ENCODE measurements at regions not wholly inside any gene's neighbourhood (a gene's known extent, or its start where the extent isn't known, plus 50 kb on each side); places are given as distances from the start of the nearest gene placed in this dataset.

GRCh38 chr11:23413057-23413456 is 552.8 kb upstream of the CCDC179 start:
- H3K4me1 ChIP-seq (ENCODE audit: insufficient read depth, low read length, poor library complexity, severe bottlenecking): no peaks in the 10 kb centered on the region
- H3K27ac ChIP-seq (ENCODE audit: low read depth, low read length, poor library complexity, severe bottlenecking): no peak overlapping the region
- no peak for DNase-seq (ENCODE audit: low spot score)
- ChIA-PET CTCF (no interaction called here), POLR2A (ENCODE audit: low non-redundant PET) (no interaction called here)
- H3K27me3 ChIP-seq (replicated peaks; ENCODE audit: insufficient read depth, low read depth, low read length, poor library complexity): no peaks in the 10 kb centered on the region
- intact Hi-C loops (cut with micrococcal nuclease; ENCODE audit: unreplicated experiment): no loop called here
- H3K4me3 ChIP-seq (ENCODE audit: low read depth, low read length, poor library complexity, severe bottlenecking): no peak overlapping the region
- no peaks in the 10 kb centered on the region for H3K36me3 ChIP-seq (ENCODE audit: insufficient read depth, low read length, poor library complexity, severe bottlenecking)
- peaks cover 5% of the 10 kb centered on the region for H3K9me3 ChIP-seq (ENCODE audit: low read depth, low read length, poor library complexity, severe bottlenecking)
- no TSS peak for BruUV-seq (replicated peaks)
- no peak for TF ChIP-seq EZH2 (IDR thresholded peaks at IDR 0.05; ENCODE audit: borderline replicate concordance, low read depth, low read length, poor library complexity, severe bottlenecking)
- TF ChIP-seq CTCF (conservative IDR thresholded peaks at IDR 0.05; ENCODE audit: low read depth, low read length): no peak

- no peak overlapping the region for H3K27ac ChIP-seq (ENCODE audit: low read depth, low read length, poor library complexity, severe bottlenecking)
- H3K4me3 ChIP-seq (ENCODE audit: low read depth, low read length, poor library complexity, severe bottlenecking): no peak overlapping the region
- no TSS peak for BruUV-seq (replicated peaks)
- intact Hi-C loops (cut with micrococcal nuclease; ENCODE audit: unreplicated experiment): no loop called here
- ChIA-PET CTCF (no interaction called here), POLR2A (ENCODE audit: low non-redundant PET) (no interaction called here)
- DNase-seq (ENCODE audit: low spot score): no peak
- TF ChIP-seq CTCF (conservative IDR thresholded peaks at IDR 0.05; ENCODE audit: low read depth, low read length) (no peak), EZH2 (IDR thresholded peaks at IDR 0.05; ENCODE audit: borderline replicate concordance, low read depth, low read length, poor library complexity, severe bottlenecking) (no peak)
- no peaks in the 10 kb centered on the region for H3K4me1 ChIP-seq (ENCODE audit: insufficient read depth, low read length, poor library complexity, severe bottlenecking)
- H3K27me3 ChIP-seq (replicated peaks; ENCODE audit: insufficient read depth, low read depth, low read length, poor library complexity): no peaks in the 10 kb centered on the region
- H3K9me3 ChIP-seq (ENCODE audit: low read depth, low read length, poor library complexity, severe bottlenecking): no peaks in the 10 kb centered on the region
- no peaks in the 10 kb centered on the region for H3K36me3 ChIP-seq (ENCODE audit: insufficient read depth, low read length, poor library complexity, severe bottlenecking)
These were observed 562.8 kb upstream of the CCDC179 start for GRCh38 chr11:23423104-23423503.

- ChIA-PET CTCF (no interaction called here), POLR2A (ENCODE audit: low non-redundant PET) (no interaction called here)
- TF ChIP-seq CTCF (conservative IDR thresholded peaks at IDR 0.05; ENCODE audit: low read depth, low read length) (no peak), EZH2 (IDR thresholded peaks at IDR 0.05; ENCODE audit: borderline replicate concordance, low read depth, low read length, poor library complexity, severe bottlenecking) (no peak)
- no TSS peak for BruUV-seq (replicated peaks)
- H3K9me3 ChIP-seq (ENCODE audit: low read depth, low read length, poor library complexity, severe bottlenecking): no peaks in the 10 kb centered on the region
- DNase-seq (ENCODE audit: low spot score): no peak
- H3K27me3 ChIP-seq (replicated peaks; ENCODE audit: insufficient read depth, low read depth, low read length, poor library complexity): no peaks in the 10 kb centered on the region
- no peaks in the 10 kb centered on the region for H3K4me1 ChIP-seq (ENCODE audit: insufficient read depth, low read length, poor library complexity, severe bottlenecking)
- intact Hi-C loops (cut with micrococcal nuclease; ENCODE audit: unreplicated experiment): no loop called here
- no peak overlapping the region for H3K27ac ChIP-seq (ENCODE audit: low read depth, low read length, poor library complexity, severe bottlenecking)
- no peaks in the 10 kb centered on the region for H3K36me3 ChIP-seq (ENCODE audit: insufficient read depth, low read length, poor library complexity, severe bottlenecking)
- no peak overlapping the region for H3K4me3 ChIP-seq (ENCODE audit: low read depth, low read length, poor library complexity, severe bottlenecking)
These were observed 563.4 kb upstream of the CCDC179 start for GRCh38 chr11:23423656-23424055.
